Smooth muscle cell (in vitro differentiated cells): ENCODE measurements at regions not wholly inside any gene's neighbourhood (a gene's known extent, or its start where the extent isn't known, plus 50 kb on each side); places are given as distances from the start of the nearest gene placed in this dataset.

Source experiments
- DNase-seq: peaks from one replicate; lab custom pipeline; 2025; ENCODE audit not compliant: unreplicated experiment; lab: John Stamatoyannopoulos, UW
- H2AFZ ChIP-seq: fragments of 200-600 bp; sonication (generic); 2 replicates; pipeline ENCODE4 v1.6.0; 2016; ENCODE audit warnings: antibody characterized with exemption, low read depth, mild to moderate bottlenecking
- H3F3A ChIP-seq: fragments of 200-600 bp; sonication (generic); 2 replicates; pipeline ENCODE4 v1.6.0; 2017; ENCODE audit warnings: antibody characterized with exemption, low read depth
- H3K27ac ChIP-seq: fragments of 200-600 bp; sonication (generic); 2 replicates; pipeline ENCODE4 v1.5.1; 2016; ENCODE audit warnings: low read depth, mild to moderate bottlenecking
- H3K27me3 ChIP-seq: fragments of 200-600 bp; sonication (generic); 2 replicates; pipeline ENCODE4 v1.6.1; 2016; ENCODE audit warnings: low read depth, mild to moderate bottlenecking
- H3K36me3 ChIP-seq: fragments of 200-600 bp; sonication (generic); 2 replicates; pipeline ENCODE4 v1.5.1; 2016; ENCODE audit warnings: low read depth
- H3K4me1 ChIP-seq: fragments of 200-600 bp; sonication (generic); 2 replicates; pipeline ENCODE4 v1.5.1; 2016; ENCODE audit warnings: low read depth
- H3K4me2 ChIP-seq: fragments of 200-600 bp; sonication (generic); 2 replicates; pipeline ENCODE4 v1.6.0; 2016; ENCODE audit warnings: mild to moderate bottlenecking
- H3K4me3 ChIP-seq: fragments of 200-600 bp; sonication (generic); 2 replicates; pipeline ENCODE4 v1.5.1; 2016; ENCODE audit warnings: mild to moderate bottlenecking
- H3K79me2 ChIP-seq: fragments of 200-600 bp; sonication (generic); 2 replicates; pipeline ENCODE4 v1.6.0; 2016; ENCODE audit warnings: low read depth, mild to moderate bottlenecking
- H3K9ac ChIP-seq: fragments of 200-600 bp; sonication (generic); 2 replicates; pipeline ENCODE4 v1.6.0; 2016; ENCODE audit warnings: low read depth
- H3K9me3 ChIP-seq: fragments of 200-600 bp; sonication (generic); replicated peaks from 2 replicates; pipeline ENCODE4 v1.5.1; 2016; ENCODE audit warnings: low read depth
- H4K20me1 ChIP-seq: fragments of 200-600 bp; sonication (generic); 2 replicates; pipeline ENCODE4 v1.6.0; 2016; ENCODE audit warnings: low read depth
- CTCF ChIP-seq: fragments of 200-600 bp; sonication (generic); IDR thresholded peaks from 2 replicates; pipeline ENCODE4 v1.5.1; 2017; ENCODE audit warnings: borderline replicate concordance, mild to moderate bottlenecking, antibody characterized with exemption; ENCODE audit not compliant: insufficient read depth, poor library complexity, severe bottlenecking
- WGBS: methylation state at CpG from one replicate; pipeline ENCODE4 v1.1.7; 2016; ENCODE audit warnings: low lambda C conversion rate; 5-methylcytosine and 5-hydroxymethylcytosine counted together

- Histone ChIP-seq H3K36me3 (no peaks in the 10 kb centered on the region), H3K79me2 (no peaks in the 10 kb centered on the region), H3K4me2 (no peak overlapping the region), H3K9me3 (no peaks in the 10 kb centered on the region), H2AFZ (no peak overlapping the region), H3K9ac (no peak overlapping the region), H3K4me3 (no peak overlapping the region), H3K4me1 (no peaks in the 10 kb centered on the region), H3K27me3 (no peaks in the 10 kb centered on the region), H4K20me1 (no peaks in the 10 kb centered on the region), H3K27ac (no peak overlapping the region), H3F3A (no peaks in the 10 kb centered on the region)
- TF ChIP-seq CTCF, result no peak
- no peak for DNase-seq
Observed at GRCh38 chr16:54779549-54779948, 151.1 kb upstream of the IRX5 start.

DNA sequence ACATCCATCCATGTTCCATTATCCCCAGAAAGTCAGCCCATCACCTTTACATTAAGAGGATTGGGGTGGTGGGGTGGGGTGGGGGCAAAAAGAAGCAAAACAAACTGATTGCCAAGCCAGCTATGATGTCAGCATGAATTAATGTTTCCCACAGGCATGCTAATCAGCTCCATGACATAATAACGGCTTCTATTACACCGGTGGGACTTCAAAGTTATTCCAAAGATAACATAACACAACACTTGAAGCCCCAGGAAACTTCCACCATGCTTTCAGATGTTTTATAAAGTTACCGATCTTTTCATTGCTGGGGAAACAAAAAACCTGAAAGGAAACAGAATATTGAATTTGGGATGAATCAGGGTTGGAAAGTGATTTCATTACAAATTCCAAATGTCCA is 155.9 kb upstream of the IRX5 start:
- no peak for TF ChIP-seq CTCF
- Histone ChIP-seq H3K27me3 (no peaks in the 10 kb centered on the region), H3K9ac (no peak overlapping the region), H3K79me2 (no peaks in the 10 kb centered on the region), H3F3A (no peaks in the 10 kb centered on the region), H3K4me1 (no peaks in the 10 kb centered on the region), H3K9me3 (no peaks in the 10 kb centered on the region), H2AFZ (no peak overlapping the region), H3K36me3 (no peaks in the 10 kb centered on the region), H4K20me1 (no peaks in the 10 kb centered on the region), H3K4me3 (no peak overlapping the region), H3K27ac (no peak overlapping the region), H3K4me2 (no peak overlapping the region)
- no peak for DNase-seq
- WGBS, result 77% methylated on average over 3 of the region's 3 CpGs

DNA sequence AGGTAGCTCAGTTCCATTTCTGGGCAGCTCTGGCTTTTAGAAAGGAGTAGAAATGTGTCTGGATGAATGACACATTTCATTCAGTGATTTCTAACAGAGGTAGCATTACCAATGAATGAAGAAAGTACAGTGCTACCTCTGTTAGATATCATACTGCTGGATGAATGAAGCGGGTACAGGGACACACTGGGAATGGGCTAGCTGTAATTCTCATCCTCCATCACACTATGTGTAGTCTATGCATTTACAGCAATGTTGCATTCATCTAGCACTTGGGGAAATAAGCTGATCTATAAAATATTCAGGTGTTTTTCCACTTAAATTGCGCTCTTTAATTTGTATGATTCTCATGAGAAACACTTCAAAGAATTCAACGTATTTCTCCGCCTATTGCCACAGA is 158.3 kb upstream of the IRX5 start:
- no peaks in the 10 kb centered on the region for H3K79me2 ChIP-seq
- H3F3A ChIP-seq, result no peaks in the 10 kb centered on the region
- no peaks in the 10 kb centered on the region for H3K27me3 ChIP-seq
- H4K20me1 ChIP-seq, result no peaks in the 10 kb centered on the region
- H3K36me3 ChIP-seq, result no peaks in the 10 kb centered on the region
- no peak for DNase-seq
- H2AFZ ChIP-seq, result no peak overlapping the region
- H3K9ac ChIP-seq, result no peak overlapping the region
- 93% methylated on average over 4 of the region's 4 CpGs for WGBS
- no peak for TF ChIP-seq CTCF
- H3K4me2 ChIP-seq, result no peak overlapping the region
- no peaks in the 10 kb centered on the region for H3K9me3 ChIP-seq
- no peak overlapping the region for H3K4me3 ChIP-seq
- no peak overlapping the region for H3K27ac ChIP-seq
- no peaks in the 10 kb centered on the region for H3K4me1 ChIP-seq

- Histone ChIP-seq H3K79me2 (no peaks in the 10 kb centered on the region), H3K4me3 (no peak overlapping the region), H4K20me1 (no peaks in the 10 kb centered on the region), H3K4me2 (no peak overlapping the region), H3K27ac (no peak overlapping the region), H3K27me3 (peaks cover 6% of the 10 kb centered on the region), H3F3A (no peaks in the 10 kb centered on the region), H3K36me3 (no peaks in the 10 kb centered on the region), H3K4me1 (no peaks in the 10 kb centered on the region), H3K9ac (no peak overlapping the region), H3K9me3 (no peaks in the 10 kb centered on the region), H2AFZ (no peak overlapping the region)
- DNase-seq, result no peak
- 76% methylated on average over 3 of the region's 3 CpGs for WGBS
- no peak for TF ChIP-seq CTCF
Observed at GRCh38 chr16:54766355-54766754, 164.3 kb upstream of the IRX5 start.
